HepG2 (cell line): ENCODE measurements at regions not wholly inside any gene's neighbourhood (a gene's known extent, or its start where the extent isn't known, plus 50 kb on each side); places are given as distances from the start of the nearest gene placed in this dataset.

ENCODE experiments used
- ATAC-seq: fragments of 200-7000 bp; cut with Tn5 transposase; 3 replicates; pipeline ENCODE4 v1.9.1; 2020; ENCODE audit warnings: mild to moderate bottlenecking, moderate library complexity
- BruUV-seq: library from RNA; stranded (reverse); fragments of 400-500 nt; replicated peaks from 2 replicates; lab custom pipeline; 2021; lab: Mats Ljungman, UMichigan
- CTCF ChIA-PET: fragments of 300-600 bp; formaldehyde crosslinking; extraction: SDS; loops from one replicate; lab custom pipeline; 2021; ENCODE audit warnings: low total read pairs, inconsistent platforms, low intra/inter-chr PET ratio; lab: Yijun Ruan, JAX
- POLR2A ChIA-PET: fragments of 350-600 bp; sonication (Branson Sonifier 250); formaldehyde crosslinking; loops from one replicate; lab custom pipeline; 2020; ENCODE audit warnings: antibody characterized with exemption, inconsistent platforms; lab: Yijun Ruan, JAX
- DNase-seq: peaks from one replicate; pipeline ENCODE4 v3.0.0-alpha.2; 2015; ENCODE audit warnings: low spot score
- FAIRE-seq: peaks from 3 replicates; lab custom pipeline; 2011; peaks lifted over from hg19 to GRCh38; lab: Jason Lieb, UNC
- H2AFZ ChIP-seq: one replicate; pipeline ENCODE4 v1.6.1; 2011; ENCODE audit warnings: low read length, inconsistent platforms
- H3K27ac ChIP-seq: fragments of 300-600 bp; 3 replicates; pipeline ENCODE4 v1.8.0; 2011; ENCODE audit warnings: mixed run types, mild to moderate bottlenecking, mixed read lengths, low read length, inconsistent platforms; ENCODE audit not compliant: insufficient read depth; ENCODE audit errors: extremely low read length
- H3K27me3 ChIP-seq, 2 experiments: fragments of 200-600 bp in 1 of 2; 2 replicates in 1 of 2; 3 replicates in 1 of 2; pipeline versions ENCODE4 v1.6.0 to v1.8.0; 2011; ENCODE audit warnings: low read length in 2 of 2, mild to moderate bottlenecking in 2 of 2, moderate library complexity in 2 of 2, inconsistent platforms in 1 of 2; ENCODE audit not compliant: insufficient read depth in 2 of 2, control insufficient read depth in 1 of 2
- H3K36me3 ChIP-seq, 2 experiments: fragments of 200-600 bp in 1 of 2; replicated peaks in 1 of 2; 2 replicates in 1 of 2; 3 replicates in 1 of 2; pipeline versions ENCODE4 v1.5.1 to v1.8.0; 2011; ENCODE audit warnings: low read length in 2 of 2, inconsistent platforms in 1 of 2; ENCODE audit not compliant: insufficient read depth in 2 of 2, control insufficient read depth in 1 of 2
- H3K4me1 ChIP-seq: 2 replicates; pipeline ENCODE4 v1.5.1; 2012; ENCODE audit warnings: low read length, inconsistent platforms; ENCODE audit not compliant: insufficient read depth
- H3K4me2 ChIP-seq: 2 replicates; pipeline ENCODE4 v1.6.0; 2011; ENCODE audit warnings: low read depth, low read length, inconsistent platforms
- H3K4me3 ChIP-seq, 3 experiments: fragments of 200-600 bp in 1 of 3; sonication (generic), shearing (Covaris generic) in 1 of 3; replicated peaks in 1 of 3; 2 replicates each; pipeline ENCODE4 v1.5.1; 2011 to 2016; ENCODE audit warnings: low read length in 3 of 3, inconsistent platforms in 2 of 3, low read depth in 2 of 3, mild to moderate bottlenecking in 2 of 3, control low read depth in 1 of 3, mixed read lengths in 1 of 3; ENCODE audit not compliant: insufficient read depth in 1 of 3
- H3K79me2 ChIP-seq: one replicate; pipeline ENCODE4 v1.6.1; 2011; ENCODE audit warnings: low read length, inconsistent platforms; ENCODE audit not compliant: insufficient read depth
- H3K9ac ChIP-seq: 2 replicates; pipeline ENCODE4 v1.6.0; 2011; ENCODE audit warnings: mild to moderate bottlenecking, low read depth, low read length, inconsistent platforms; ENCODE audit not compliant: insufficient read depth
- H3K9me3 ChIP-seq: 2 replicates; pipeline ENCODE4 v1.5.1; 2012; ENCODE audit warnings: mild to moderate bottlenecking, low read length
- H4K20me1 ChIP-seq: 2 replicates; pipeline ENCODE4 v1.6.0; 2011; ENCODE audit warnings: inconsistent platforms, mild to moderate bottlenecking, low read length, moderate library complexity; ENCODE audit not compliant: insufficient read depth
- TRIM24 ChIP-seq: sonication (generic); formaldehyde crosslinking; IDR thresholded peaks from 2 replicates; pipeline ENCODE4 v1.8.0; 2022; ENCODE audit warnings: mild to moderate bottlenecking, missing genetic modification reagents
- WGBS: methylation state at CpG from one replicate; pipeline ENCODE4 v1.1.6; 2017; ENCODE audit warnings: low lambda C conversion rate; 5-methylcytosine and 5-hydroxymethylcytosine counted together
- in situ Hi-C: cut with HindIII; loops from 2 replicates; pipeline ENCODE4 v1.10.0; 2017; ENCODE audit warnings: low pct_unique_long_range_greater_than_20kb; ENCODE audit not compliant: extremely low pct_ligation_motif_present
- intact Hi-C: fragments of 100-400 bp; cut with micrococcal nuclease; formaldehyde crosslinking; loops from one replicate; pipeline ENCODE4 v1.10.0; 2022; ENCODE audit not compliant: unreplicated experiment
- TF ChIP-seq, protein P1 (sequence below): sonication (generic); formaldehyde crosslinking; IDR thresholded peaks from 2 replicates; pipeline ENCODE4 v1.4.0; 2020; ENCODE audit warnings: mild to moderate bottlenecking, missing genetic modification reagents
- TF ChIP-seq, protein P2 (sequence below): sonication (generic); formaldehyde crosslinking; IDR thresholded peaks from 2 replicates; pipeline ENCODE4 v1.5.0; 2020; ENCODE audit warnings: missing genetic modification reagents, mild to moderate bottlenecking, borderline replicate concordance
- TF ChIP-seq, protein P3 (sequence below): sonication (generic); formaldehyde crosslinking; IDR thresholded peaks from 2 replicates; pipeline ENCODE4 v1.5.0; 2020; ENCODE audit warnings: missing genetic modification reagents

DNA sequence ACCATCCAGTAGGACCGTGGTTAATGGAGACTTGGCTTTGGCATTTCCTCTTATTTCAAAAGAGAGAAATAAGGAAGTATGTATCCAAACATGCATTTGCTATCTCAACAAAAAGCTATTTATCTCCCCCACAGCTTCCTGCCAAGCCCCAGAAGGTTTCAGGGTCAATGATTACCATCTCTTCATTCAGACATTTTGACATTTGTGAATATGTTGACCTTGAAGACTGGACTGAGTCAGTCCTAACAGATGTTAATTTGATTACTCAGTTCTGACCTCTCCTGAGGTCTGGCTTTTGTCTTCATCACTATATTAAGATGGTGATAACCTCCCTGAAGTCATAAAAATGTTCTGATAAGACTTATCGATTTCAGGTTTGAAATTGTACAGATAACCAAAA, 479.4 kb downstream of the AGTPBP1 start:
- Histone ChIP-seq H3K9ac (no peak overlapping the region), H3K4me3 (no peak overlapping the region), H3K4me1 (no peaks in the 10 kb centered on the region), H3K9me3 (no peaks in the 10 kb centered on the region), H3K27ac (no peak overlapping the region), H3K4me2 (no peak overlapping the region), H3K36me3 (no peaks in the 10 kb centered on the region), H4K20me1 (no peaks in the 10 kb centered on the region), H3K79me2 (no peaks in the 10 kb centered on the region), H3K27me3 (no peaks in the 10 kb centered on the region), H2AFZ (no peak overlapping the region)
- DNase-seq, result no peak
- intact Hi-C loops (no loop called here), in situ Hi-C loops (loop anchor here (25.0 kb wide), 2 partner anchors 575 to 875 kb away; no protein-coding TSS in a partner anchor)
- TF ChIP-seq, protein P1, sequence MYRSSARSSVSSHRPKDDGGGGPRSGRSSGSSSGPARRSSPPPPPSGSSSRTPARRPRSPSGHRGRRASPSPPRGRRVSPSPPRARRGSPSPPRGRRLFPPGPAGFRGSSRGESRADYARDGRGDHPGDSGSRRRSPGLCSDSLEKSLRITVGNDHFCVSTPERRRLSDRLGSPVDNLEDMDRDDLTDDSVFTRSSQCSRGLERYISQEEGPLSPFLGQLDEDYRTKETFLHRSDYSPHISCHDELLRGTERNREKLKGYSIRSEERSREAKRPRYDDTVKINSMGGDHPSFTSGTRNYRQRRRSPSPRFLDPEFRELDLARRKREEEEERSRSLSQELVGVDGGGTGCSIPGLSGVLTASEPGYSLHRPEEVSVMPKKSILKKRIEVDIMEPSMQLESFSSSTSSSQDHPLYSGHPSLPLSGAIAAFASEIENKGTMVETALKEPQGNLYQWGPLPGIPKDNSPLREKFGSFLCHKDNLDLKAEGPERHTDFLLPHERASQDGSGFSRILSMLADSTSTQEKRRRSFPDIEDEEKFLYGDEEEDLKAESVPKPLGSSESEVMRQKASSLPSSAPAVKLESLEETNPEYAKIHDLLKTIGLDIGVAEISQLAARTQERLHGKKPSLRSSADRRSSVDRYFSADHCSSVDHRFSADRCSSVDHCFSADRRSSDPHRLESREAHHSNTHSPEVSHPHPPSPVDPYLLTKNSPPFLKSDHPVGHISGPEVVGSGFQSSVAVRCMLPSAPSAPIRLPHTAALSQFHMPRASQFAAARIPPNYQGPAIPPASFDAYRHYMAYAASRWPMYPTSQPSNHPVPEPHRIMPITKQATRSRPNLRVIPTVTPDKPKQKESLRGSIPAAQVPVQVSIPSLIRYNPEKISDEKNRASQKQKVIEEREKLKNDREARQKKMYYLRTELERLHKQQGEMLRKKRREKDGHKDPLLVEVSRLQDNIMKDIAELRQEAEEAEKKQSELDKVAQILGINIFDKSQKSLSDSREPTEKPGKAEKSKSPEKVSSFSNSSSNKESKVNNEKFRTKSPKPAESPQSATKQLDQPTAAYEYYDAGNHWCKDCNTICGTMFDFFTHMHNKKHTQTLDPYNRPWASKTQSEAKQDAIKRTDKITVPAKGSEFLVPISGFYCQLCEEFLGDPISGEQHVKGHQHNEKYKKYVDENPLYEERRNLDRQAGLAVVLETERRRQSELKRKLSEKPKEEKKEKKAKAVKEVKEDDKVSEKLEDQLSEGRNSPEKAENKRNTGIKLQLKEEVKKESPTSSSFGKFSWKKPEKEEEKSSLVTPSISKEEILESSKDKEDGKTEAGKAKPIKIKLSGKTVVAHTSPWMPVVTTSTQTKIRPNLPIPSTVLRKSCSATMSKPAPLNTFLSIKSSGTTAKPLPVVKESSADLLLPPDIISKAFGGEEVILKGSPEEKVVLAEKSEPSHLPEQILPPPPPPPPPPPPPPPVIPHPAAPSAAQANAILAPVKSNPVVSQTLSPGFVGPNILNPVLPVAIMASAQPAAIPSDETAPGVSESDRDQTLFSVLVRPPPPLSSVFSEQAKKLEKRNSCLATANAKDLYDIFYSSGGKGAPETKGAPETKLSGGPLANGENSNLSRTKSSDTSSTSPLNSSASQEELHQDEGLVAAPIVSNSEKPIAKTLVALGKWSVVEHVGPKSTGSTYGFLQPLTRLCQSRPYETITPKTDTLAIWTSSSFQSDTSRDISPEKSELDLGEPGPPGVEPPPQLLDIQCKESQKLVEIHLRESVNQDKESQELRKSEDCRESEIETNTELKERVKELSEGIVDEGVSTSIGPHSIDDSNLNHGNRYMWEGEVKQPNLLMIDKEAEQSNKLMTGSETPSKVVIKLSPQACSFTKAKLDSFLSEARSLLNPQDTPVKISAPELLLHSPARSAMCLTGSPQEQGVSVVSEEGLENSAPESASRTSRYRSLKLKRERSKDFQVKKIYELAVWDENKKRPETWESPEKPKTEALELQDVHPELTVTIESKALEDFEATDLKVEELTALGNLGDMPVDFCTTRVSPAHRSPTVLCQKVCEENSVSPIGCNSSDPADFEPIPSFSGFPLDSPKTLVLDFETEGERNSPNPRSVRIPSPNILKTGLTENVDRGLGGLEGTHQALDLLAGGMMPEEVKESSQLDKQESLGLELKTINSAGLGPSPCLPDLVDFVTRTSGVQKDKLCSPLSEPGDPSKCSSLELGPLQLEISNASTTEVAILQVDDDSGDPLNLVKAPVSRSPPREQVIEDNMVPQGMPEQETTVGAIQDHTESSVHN (CRISPR knock-in tag), result no peak
- TF ChIP-seq, protein P2, sequence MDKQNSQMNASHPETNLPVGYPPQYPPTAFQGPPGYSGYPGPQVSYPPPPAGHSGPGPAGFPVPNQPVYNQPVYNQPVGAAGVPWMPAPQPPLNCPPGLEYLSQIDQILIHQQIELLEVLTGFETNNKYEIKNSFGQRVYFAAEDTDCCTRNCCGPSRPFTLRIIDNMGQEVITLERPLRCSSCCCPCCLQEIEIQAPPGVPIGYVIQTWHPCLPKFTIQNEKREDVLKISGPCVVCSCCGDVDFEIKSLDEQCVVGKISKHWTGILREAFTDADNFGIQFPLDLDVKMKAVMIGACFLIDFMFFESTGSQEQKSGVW (CRISPR knock-in tag), result no peak
- TF ChIP-seq, protein P3, sequence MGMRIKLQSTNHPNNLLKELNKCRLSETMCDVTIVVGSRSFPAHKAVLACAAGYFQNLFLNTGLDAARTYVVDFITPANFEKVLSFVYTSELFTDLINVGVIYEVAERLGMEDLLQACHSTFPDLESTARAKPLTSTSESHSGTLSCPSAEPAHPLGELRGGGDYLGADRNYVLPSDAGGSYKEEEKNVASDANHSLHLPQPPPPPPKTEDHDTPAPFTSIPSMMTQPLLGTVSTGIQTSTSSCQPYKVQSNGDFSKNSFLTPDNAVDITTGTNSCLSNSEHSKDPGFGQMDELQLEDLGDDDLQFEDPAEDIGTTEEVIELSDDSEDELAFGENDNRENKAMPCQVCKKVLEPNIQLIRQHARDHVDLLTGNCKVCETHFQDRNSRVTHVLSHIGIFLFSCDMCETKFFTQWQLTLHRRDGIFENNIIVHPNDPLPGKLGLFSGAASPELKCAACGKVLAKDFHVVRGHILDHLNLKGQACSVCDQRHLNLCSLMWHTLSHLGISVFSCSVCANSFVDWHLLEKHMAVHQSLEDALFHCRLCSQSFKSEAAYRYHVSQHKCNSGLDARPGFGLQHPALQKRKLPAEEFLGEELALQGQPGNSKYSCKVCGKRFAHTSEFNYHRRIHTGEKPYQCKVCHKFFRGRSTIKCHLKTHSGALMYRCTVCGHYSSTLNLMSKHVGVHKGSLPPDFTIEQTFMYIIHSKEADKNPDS (CRISPR knock-in tag), result no peak
- no peak for TF ChIP-seq TRIM24
- FAIRE-seq, result no peak
- CTCF ChIA-PET, result no interaction called here
- POLR2A ChIA-PET, result no interaction called here
- no peak for ATAC-seq
- BruUV-seq, result no TSS peak
- 5% methylated on average over 2 of the region's 2 CpGs for WGBS
